DOHH2 (cell line): ENCODE measurements at regions not wholly inside any gene's neighbourhood (a gene's known extent, or its start where the extent isn't known, plus 50 kb on each side); places are given as distances from the start of the nearest gene placed in this dataset.

ENCODE experiments used
- EZH2phosphoT487 ChIP-seq: fragments of 200-600 bp; sonication (generic); IDR thresholded peaks from 2 replicates; pipeline ENCODE4 v1.6.1; 2017; ENCODE audit warnings: borderline replicate concordance, mild to moderate bottlenecking, antibody characterized with exemption, low read length, moderate library complexity, mixed read lengths
- TF ChIP-seq, protein P1 (sequence below): fragments of 200-600 bp; sonication (generic); IDR thresholded peaks from one replicate; pipeline ENCODE4 v1.5.1; 2014; ENCODE audit warnings: antibody characterized with exemption, mild to moderate bottlenecking, low read depth, low read length; ENCODE audit not compliant: poor library complexity, severe bottlenecking

DNA sequence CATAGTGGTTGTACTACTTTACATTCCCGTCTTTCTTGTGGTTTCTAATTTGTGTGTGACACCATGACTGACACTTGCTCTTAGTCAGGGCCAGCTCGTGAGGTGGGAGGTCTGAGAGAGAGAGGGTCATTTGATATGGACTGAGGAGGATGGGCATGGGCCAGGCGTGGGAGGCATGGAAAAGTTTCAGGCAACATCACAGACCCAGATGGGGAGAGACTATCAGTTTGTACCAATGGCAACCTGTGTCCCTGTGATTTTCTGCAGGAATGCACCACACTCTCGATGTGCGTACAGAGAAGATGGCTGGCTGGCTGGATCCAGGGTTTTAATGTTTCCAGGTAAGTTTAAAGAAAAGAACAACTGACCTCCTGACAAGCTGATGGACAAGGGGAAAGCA, 273.6 kb downstream of the CYRIA start:
- TF ChIP-seq, protein P1, sequence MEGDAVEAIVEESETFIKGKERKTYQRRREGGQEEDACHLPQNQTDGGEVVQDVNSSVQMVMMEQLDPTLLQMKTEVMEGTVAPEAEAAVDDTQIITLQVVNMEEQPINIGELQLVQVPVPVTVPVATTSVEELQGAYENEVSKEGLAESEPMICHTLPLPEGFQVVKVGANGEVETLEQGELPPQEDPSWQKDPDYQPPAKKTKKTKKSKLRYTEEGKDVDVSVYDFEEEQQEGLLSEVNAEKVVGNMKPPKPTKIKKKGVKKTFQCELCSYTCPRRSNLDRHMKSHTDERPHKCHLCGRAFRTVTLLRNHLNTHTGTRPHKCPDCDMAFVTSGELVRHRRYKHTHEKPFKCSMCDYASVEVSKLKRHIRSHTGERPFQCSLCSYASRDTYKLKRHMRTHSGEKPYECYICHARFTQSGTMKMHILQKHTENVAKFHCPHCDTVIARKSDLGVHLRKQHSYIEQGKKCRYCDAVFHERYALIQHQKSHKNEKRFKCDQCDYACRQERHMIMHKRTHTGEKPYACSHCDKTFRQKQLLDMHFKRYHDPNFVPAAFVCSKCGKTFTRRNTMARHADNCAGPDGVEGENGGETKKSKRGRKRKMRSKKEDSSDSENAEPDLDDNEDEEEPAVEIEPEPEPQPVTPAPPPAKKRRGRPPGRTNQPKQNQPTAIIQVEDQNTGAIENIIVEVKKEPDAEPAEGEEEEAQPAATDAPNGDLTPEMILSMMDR: no peak
- no peak for TF ChIP-seq EZH2phosphoT487
